ENCODE measurements at regions not wholly inside any gene's neighbourhood (a gene's known extent, or its start where the extent isn't known, plus 50 kb on each side); places are given as distances from the start of the nearest gene placed in this dataset.

DNA sequence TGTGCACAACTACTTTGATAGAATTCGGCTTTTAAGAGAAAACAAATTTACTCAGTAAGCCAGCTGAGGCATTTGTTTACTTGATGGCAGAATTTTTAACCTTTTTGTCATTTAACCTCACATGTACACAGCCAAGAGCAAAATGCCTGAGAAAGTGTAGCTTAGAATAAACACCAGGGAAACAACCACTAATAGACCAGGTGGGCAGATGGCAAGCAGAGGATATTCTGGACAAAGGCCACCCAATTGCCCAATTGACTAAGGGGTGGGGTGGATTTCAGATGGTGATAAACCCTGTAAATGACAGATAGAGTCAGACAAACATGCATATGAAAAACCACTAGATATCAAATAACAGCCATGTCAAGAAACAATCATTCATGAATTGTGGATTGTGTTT lies 190.7 kb upstream of the FBXL4 start:
- no peak for FAIRE-seq

DNA sequence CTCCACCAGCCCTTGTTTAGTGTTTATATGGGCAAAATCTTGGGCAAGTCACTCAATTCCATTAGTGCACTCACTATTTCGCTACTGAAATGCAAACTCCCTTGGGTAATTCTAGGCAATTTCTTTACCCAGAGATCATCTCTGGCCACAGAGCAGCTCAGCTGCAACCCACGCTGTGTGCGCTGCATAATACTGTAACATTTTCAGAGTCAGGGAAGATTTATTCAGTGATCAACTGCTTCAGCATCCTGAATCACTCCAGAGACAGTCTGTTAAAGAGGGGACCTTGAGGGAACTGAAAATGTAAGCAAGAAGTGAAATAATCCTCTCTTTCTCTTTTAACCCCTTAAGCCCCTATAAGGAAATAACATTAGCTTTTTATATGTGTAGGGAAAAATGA lies 189.6 kb upstream of the FBXL4 start:
- no peak for FAIRE-seq

DNA sequence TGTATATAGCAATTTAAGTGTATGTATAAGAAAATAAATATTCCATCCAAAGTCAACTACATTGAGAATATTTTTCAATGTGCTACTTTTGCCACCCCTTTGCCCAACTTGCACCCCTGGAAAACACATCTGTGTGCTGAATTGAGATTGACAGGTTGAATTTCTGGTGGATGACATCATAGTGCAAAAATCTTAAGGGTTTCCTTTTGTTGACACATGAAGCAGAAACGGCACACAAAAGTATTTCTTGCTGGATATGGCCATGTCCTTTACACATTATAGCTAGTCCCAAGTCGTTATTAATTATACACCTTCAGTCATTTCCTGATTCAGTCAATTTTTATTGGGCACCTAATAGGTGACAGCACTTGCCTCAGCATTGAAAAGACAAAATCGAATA lies 188.7 kb upstream of the FBXL4 start:
- FAIRE-seq: no peak

DNA sequence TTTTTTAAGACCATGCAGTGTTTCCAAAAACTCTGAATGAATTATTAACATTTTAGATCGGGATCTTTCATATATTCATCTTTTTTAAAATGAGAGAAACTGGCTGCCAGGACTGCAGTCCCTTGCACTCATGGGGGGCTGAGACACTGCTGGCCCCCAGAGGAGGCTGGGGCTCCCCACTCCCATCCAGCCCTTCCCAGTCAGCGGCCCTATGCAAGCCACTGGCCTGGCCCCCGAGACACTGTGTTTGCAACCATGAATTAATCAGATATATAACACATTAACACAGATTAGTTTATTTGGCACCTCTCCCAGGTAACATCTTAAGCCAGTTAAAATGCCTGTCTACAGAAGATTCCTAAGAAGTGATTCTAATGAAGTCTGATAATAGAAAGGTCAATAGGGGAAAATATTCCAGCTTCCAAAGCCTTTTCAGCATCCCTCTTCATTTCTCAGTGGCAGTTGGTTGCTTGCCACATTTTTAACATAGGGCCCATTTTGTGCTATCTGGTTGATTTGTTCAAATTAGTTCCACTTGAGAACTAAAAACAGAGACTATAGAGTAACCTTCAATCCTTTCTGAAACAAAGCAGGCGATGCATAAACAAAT lies 184.4 kb upstream of the FBXL4 start:
- no peak for FAIRE-seq

DNA sequence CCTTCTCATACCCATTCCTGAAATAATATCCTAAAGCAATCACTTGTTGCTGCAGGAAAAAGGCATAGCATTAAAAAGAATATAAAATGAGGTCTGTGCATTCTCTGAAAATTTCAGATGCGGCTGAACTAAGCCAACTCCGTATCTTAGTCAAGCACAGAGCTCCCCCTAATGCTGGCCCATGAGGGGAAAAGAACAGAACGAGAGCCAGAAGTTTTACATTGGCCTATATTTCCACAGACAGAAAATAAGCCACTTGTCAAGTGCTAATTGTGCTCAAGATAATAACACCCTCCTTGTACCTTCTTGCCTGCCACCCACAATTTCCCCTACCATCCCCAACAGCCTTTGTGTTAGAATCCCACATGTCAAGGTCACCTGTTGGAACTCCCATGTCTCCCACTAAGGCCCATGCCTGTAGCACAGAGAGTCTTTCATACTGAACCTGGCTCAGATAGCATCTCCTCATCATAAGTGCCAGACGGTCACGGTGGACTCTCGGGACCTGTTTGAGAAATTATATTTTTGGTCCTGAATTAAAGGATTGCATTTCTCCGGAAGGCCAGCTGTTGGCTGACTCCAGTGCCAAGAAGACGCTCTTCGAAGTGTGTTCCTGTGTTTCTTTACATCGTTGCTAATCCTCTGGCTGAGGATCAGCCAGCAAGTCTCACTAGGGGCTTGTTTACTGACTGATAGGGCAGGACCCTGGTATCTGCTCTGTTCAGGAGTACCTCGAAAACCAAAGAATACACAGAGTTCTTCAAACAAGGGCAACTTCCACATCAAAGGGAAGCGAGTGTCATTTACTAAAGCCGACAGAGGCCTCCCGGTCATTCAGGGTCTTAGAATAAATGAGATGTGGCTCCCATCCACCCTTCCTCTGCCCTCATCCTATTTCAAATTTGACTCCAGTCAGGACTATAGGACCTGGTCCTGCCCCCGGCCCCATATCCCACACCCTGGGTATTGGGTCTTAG lies 183.4 kb upstream of the FBXL4 start:
- FAIRE-seq: no peak

DNA sequence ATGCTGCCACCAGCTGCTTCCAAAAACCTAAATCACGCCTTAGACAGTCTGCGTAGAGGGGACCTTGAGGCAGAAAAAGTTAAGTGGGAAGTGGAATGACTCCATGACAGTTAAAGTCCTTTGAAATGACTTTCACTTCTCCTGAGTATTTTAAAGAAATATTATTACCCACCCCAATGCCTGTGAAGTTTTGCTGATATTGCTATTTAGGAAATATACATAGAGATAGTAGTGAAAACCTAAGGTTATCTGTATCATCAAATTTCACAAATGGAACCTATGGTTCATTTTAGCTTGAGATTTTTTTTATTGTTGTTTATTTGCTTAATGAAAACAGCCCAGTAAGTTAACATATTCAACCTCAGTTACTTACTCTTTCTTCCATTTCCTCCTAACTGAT lies 182.1 kb upstream of the FBXL4 start:
- no peak for FAIRE-seq

DNA sequence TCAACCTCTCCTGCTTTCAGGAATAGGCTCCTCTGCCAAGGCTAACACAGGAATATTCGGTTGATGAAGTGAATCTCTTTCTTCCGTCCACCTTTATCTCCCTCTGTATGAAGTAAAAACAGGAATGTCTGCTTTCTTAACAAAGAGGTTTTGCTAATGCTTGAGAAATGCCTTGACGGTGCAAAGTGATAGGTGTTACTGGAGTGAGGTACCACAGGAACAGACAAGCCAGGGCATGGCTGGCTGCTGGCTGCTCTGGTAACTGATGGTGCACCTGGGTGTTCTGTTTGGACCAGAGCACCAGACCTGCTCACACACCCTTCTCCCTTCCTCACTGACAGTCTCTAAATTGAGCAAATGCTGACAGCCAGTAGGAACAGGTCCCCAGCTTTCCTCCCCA lies 174.0 kb upstream of the FBXL4 start:
- FAIRE-seq: no peak

DNA sequence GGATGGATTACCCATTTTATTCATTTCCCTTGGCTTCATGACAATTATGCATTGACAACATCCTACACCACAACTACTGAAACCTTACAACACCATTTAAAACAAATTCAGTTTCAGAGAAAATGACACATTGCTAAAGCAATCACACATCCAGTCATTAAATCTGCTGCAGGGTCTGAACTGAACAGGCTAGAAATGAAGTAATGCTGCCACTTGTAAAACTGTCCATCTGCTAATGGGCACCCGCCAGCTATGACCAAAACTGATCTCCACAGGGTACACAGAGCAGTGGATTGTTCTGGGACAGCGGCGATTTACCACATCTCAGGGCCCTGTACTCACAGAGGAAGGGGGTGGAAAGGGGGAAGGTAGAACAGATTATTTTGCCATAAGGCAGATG lies 172.9 kb upstream of the FBXL4 start:
- no peak for FAIRE-seq

DNA sequence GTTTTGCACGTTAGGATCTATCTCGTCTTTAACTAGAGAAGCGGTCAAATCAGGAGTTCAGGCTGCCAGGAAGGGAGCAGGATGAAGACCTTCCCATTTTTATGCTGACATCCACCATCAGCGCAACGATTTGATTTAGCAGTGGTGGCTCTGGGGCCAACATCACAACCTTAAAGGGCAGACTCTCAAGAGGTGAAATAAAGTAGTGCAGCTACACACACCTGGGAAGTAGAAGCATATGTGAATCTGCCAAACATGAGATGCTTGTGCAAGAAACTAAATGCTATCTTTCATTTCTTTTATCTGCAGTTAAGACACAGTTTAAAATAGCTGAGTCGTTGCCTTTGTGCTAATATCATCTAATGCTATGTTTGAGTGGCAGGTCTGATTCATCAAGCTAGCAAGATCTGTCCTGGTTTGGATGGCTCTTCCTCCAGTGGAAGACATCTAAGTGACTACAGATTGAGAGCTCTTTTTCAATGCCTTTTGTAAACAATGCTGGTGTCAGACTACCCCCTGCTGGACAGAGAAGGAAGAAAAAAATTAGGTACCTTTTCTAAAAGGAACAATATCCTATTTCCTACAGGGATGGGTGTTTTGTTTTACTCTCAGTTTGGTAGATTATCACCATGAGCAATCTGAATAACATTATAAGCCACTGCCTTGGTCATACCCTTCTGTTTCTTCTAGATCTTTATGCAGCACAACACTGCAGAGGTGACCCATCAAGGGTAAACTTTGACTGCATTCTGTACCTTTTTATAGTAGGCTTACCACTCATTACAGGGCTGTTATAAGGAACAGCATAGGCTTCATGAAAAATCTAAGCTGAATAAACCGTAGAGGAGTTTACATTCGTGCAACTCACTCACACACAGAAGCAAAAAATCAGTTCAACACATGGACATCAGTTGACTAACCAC lies 171.6 kb upstream of the FBXL4 start:
- FAIRE-seq: peak; percentile 99

DNA sequence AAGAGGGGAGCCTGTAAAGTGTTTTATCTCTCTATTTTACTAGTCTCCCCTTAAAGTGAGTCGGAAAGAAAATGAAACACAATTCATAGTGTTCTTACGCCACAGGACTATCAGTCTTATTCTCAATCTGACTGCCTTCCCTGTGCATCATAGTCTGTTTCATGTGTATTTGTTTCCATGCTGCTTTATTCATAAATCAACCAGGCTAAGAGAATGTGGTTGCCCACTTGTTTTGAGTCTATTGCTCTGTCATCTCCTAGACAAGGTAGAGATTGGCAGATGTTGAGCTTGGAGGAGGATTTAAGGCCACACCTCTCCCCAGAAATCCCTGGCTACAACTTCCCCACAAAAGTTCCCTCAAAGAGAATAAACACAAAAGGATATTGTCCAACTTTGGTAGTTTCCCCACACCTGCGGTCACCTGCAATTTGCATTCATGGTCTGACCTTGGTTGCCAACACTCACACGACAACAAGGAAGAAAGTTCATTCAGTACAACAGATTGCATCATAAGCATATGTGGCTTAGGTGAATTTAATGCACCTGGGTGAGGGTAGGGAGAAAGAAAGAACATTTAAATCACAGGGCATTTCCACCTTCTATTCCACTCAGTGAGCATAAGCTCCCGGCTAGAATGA lies 167.1 kb upstream of the FBXL4 start:
- no peak for FAIRE-seq

DNA sequence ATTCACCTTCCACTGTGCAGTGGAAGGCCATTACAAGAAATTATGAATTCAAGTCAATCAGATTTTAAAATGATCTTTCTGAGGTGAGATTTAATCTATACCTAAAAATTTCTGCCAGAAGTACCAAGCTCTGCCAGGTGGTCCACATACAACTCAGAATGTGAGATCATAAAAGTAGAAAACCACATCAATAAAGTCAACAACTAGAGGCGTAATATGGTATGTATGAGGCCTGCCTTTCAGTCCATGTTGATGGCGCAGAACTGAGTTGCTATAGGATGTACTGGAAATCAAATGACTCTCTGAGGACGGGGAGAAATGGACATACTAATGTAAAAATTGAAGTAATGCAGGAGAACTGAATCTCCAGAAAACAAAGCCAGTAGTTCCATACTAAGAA lies 163.8 kb upstream of the FBXL4 start:
- FAIRE-seq: no peak

DNA sequence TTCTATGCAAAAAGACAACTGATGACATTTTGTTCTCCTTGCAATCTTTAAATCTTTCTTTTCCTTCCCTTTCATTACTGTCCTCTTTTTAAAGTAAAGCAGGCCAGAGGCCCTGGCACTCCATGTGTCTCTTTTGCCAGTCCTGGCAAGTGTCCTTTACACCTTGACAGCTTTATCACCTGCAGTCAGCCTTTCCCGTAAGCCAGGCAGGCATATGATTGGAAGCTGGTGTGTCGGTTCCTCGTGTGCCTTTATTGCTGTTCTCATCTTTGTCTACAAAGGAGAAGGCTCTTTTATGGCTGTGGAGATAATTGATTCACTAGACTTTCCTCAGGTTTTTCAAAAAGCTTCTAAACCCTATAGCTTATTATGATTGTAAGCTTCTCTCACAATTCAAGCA lies 162.3 kb upstream of the FBXL4 start:
- FAIRE-seq: no peak

DNA sequence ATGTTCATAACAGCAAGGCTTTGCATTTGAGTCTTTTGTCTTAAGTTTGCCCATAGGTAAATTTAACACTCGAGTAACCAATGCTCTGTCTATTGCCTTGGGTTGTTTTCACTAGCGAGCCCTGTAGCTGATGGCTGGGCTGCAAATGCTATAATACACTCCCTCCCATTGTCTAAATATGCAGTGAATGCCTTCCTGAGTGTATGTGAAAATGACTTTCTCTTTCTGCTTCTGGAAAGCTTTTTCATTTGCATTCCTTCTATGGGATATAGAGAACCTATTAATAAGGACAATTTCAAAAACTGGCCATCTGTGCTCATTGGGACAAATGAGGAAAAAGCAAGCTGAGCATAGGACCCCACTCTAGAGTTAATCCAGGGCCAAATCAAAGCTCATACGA lies 156.5 kb upstream of the FBXL4 start:
- FAIRE-seq: no peak

DNA sequence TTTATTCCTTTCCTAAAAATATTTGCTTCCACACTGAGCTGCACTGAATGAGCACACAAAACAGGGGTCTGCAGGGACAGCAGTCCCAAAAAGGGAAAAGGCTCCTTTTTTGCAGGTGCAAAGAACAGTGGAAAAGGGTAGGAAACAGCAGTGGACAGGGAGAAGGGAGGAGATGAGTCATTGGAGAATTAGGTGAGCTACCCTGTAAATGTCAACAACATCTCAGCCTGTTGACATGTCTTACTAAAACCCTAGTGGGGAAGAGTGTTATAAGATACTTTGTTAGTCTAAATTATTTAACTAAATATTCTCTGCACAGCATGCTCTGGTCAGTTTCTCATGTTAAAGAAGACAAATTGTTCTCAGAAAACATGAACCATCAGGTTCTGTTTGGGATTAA lies 151.5 kb upstream of the FBXL4 start:
- FAIRE-seq: no peak

DNA sequence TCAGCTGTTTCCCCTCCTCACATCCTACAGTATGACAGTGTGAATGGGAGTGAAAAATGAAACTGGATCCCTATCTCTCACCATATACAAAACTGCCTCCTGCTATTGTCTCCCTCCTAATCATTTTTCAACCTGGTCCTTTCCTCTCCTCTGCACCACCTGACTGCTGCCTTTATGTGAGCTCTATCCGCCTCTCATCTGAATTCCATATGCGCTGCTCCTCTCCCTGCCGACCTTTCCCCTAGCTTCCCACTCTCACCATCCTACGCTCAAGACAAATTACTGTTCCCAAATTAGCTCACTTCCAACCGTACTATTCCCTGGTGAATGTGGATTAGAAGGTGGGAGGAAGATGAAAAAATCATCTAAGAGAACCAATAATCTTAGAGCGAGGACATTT lies 148.4 kb upstream of the FBXL4 start:
- no peak for FAIRE-seq

DNA sequence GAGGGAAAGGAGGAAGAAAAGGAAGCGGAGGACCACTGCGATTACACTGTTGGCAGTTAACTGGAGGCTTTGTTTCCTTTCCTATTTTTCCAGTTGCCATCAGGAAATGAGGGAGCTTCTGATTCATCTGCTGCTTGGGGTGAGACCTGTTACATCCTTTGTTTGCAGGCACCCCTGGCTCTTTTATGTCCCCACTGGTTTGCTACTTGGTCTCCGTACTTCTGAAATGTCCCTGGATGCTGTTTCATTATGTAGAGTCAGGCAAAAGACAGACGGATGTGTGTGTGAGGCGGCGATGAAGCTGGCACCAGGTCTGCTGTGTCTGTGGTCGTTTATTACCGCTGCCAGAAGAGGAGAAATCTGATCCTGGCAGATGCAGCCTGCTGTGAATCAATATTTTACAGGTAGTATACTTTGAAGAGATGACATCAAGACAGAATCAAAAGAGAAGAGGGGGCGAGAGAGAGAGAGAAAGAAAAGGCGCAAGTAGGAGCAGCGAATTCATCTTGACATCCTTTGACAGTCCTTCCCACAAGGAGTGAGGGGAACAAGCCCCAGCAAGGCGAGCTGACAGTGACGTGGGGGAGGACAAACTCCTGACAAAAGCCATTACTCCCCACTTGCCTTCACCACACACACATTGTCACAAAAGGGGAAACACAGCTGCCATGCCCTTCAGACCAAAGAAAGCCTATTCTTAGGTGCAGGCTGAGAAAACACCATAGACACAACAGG lies 145.9 kb upstream of the FBXL4 start:
- no peak for FAIRE-seq

DNA sequence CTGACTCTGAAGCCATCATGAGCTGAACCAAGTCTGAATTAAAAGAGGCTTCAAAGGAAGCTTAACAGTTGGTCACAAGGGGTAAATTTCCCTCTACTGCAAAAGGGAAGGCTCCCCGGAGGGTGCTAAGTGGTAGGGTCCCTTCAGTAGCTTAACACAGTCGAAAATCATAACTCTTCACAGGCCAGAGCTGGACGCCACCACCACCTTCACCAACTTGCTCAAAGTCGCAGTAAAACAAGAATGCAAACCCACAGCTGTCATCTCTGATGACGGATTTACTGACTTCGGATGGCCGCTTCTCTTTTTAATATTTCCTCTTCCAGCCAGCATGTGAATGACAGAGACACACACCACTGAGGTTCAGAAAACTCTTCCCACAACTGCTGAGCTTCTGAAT lies 144.7 kb upstream of the FBXL4 start:
- no peak for FAIRE-seq

DNA sequence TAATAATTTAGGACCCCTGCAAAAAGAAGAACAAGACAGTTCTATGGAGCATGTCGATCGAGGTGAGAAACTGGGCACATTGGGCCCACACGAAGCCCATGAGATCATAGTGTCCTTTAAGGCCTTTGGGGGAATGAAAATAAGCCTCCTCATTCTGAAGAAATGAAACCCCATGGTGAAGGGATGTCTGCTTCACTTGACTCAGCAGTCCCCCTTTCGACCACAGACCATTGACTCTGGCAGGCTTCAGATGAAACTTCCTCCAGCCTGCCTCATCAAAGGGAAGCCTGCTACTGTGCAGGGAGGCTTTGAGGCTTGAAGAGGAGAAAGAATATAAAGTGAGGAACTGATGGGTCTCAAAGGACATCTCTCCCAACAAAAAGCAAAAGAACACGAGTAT lies 144.2 kb upstream of the FBXL4 start:
- FAIRE-seq: no peak

DNA sequence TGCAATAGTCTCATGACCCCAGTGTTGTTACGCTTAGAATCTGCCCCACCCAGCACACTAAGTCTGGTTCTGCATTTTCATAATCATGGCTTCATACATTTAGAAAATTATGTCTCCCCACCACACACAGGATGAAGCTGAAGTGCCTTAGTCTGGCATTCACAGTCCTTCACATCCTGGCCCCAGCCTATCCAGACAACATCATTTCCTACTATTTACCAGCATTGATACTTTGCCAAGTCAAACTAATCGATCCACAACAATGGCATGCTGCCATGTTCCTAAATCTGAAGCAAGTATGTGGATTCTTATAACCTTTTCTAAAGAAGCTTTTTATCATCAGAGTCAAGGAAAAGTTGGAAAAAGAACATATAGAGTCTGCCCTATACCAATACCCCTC lies 132.4 kb upstream of the FBXL4 start:
- no peak for FAIRE-seq

DNA sequence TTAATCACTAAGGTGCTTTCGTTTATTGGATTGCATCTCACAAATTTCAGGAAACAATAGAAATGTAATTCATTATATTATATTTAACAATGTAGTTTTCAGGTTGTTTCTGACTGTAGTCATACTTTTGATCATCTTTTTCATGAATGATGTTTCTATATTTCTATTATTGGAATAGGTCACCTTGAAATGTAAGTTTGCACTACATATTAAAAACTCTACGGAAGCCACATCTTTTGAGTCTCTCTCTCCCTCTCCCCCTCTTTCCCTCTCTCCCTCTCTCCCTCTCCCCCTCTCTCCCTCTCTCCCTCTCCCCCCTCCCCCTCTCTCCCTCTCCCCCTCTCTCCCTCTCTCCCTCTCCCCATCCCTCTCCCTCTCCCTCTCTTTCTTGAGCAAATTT lies 131.3 kb upstream of the FBXL4 start:
- no peak for FAIRE-seq

DNA sequence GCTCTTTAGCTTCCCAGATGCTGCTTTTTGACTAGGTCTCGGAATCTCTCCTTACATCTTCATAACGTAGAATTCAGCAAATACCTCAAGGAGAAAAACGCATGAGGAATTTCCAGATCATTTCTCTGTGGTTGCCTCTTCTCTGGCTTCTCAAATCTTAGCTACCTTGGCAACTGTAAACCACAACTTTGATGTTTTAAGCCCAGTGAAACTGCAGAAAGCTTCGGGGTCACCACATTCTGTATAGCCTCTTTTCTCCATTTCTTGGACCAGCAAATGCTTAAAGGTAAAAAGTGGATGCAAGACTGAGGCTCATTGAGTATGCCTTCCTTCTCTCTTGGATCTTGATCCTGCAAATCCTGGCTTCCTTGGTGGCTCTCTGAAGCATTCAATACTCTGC lies 125.5 kb upstream of the FBXL4 start:
- no peak for FAIRE-seq

DNA sequence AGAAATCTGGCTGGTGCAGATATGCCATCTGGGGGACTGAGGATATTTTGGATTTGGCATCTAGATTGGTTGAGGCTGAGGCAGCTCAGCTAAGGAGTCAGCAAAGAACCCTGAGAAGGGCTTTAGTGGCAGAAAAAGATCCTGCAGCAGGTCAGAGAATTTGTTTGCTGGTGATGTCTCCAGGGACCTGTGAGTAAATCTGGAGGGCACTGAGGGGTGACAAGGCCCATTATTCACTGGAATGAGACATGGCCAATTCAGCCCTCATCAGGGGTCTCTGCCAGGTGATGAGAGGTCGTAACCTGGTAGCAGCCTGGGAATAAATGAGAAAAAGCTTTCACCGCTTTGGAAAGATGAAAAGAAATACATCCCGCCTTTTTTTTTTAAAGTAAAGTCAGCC lies 118.3 kb upstream of the FBXL4 start:
- FAIRE-seq: no peak

All from islet of Langerhans (tissue), 1 donor.